Activated naive CD4-positive, alpha-beta T cell treated with anti-CD3 and anti-CD28 coated beads for 36 hours (primary cell): ENCODE measurements at regions not wholly inside any gene's neighbourhood (a gene's known extent, or its start where the extent isn't known, plus 50 kb on each side); places are given as distances from the start of the nearest gene placed in this dataset.

ENCODE experiments used
- CTCF ChIA-PET: fragments of 350-600 bp; sonication (Branson Sonifier 250); formaldehyde crosslinking; loops from one replicate; lab custom pipeline; 2021; ENCODE audit warnings: antibody characterized with exemption; lab: Charles Lee
- DNase-seq: peaks from one replicate; pipeline ENCODE4 v3.0.0-alpha.2; 2020
- H3K27ac Mint-ChIP-seq: one replicate; pipeline ENCODE4 v1.8.0; 2021; ENCODE audit warnings: mild to moderate bottlenecking, mixed read lengths
- H3K27me3 Mint-ChIP-seq: one replicate; pipeline ENCODE4 v1.8.0; 2021; ENCODE audit warnings: low read depth, mixed read lengths
- H3K36me3 Mint-ChIP-seq: one replicate; pipeline ENCODE4 v1.8.0; 2021; ENCODE audit warnings: low read depth, mixed read lengths
- H3K4me1 Mint-ChIP-seq: one replicate; pipeline ENCODE4 v1.8.0; 2021; ENCODE audit warnings: low read depth, mixed read lengths
- H3K4me3 Mint-ChIP-seq: one replicate; pipeline ENCODE4 v1.8.0; 2021; ENCODE audit warnings: mild to moderate bottlenecking, moderate library complexity, mixed read lengths
- H3K9me3 Mint-ChIP-seq: one replicate; pipeline ENCODE4 v1.8.0; 2021; ENCODE audit warnings: mixed read lengths
- intact Hi-C: fragments of 100-400 bp; cut with micrococcal nuclease; formaldehyde crosslinking; loops from one replicate; pipeline ENCODE4 v1.15.1; 2023

DNA sequence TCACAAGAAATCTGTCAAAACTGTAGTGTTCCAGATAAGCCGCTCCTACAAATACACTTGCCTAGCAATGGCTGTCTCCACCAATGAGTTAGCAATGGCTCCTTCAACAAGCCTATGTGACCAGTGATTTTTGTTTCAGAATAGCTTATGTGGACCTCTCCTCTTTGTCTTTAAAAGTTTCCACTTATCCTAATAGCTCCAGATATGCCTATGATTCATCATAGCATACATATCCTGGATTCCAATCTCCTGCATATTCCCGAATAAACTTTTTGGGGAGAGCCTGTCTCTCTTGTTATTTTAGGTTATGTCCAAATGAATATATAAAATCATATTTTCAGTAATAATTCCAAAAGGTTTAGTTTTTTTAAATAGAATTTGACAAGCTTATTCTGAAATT, 510.6 kb downstream of the ARL4A start:
- Mint-ChIP-seq H3K27me3 (peaks cover 11% of the 10 kb centered on the region), H3K4me3 (no peak overlapping the region), H3K4me1 (no peaks in the 10 kb centered on the region), H3K9me3 (no peaks in the 10 kb centered on the region), H3K27ac (no peak overlapping the region), H3K36me3 (no peaks in the 10 kb centered on the region)
- DNase-seq: no peak
- intact Hi-C loops: no loop called here
- CTCF ChIA-PET: no interaction called here

DNA sequence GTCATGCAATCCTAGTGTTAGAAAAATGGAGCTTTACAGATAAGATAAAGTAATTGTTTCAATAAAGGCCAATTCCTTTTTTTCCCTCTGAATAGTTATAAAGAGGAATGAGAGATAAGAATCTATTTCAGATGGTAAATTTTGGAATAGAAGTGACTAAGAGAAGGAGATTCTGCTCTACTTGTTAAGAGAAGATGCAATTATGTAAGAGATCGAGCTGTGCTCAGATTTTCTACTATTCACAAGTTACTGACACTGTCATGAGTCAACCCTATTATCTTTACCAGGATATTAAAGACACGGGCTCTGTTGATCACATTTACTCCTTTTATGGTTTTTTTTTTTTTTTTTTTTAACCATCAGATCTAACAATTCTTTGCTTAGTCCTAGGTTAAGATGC, 511.3 kb downstream of the ARL4A start:
- intact Hi-C loops: no loop called here
- no peaks in the 10 kb centered on the region for H3K36me3 Mint-ChIP-seq
- DNase-seq: no peak
- H3K27me3 Mint-ChIP-seq: peaks cover 8% of the 10 kb centered on the region
- H3K9me3 Mint-ChIP-seq: no peaks in the 10 kb centered on the region
- CTCF ChIA-PET: no interaction called here
- no peak overlapping the region for H3K27ac Mint-ChIP-seq
- no peak overlapping the region for H3K4me3 Mint-ChIP-seq
- H3K4me1 Mint-ChIP-seq: no peaks in the 10 kb centered on the region

DNA sequence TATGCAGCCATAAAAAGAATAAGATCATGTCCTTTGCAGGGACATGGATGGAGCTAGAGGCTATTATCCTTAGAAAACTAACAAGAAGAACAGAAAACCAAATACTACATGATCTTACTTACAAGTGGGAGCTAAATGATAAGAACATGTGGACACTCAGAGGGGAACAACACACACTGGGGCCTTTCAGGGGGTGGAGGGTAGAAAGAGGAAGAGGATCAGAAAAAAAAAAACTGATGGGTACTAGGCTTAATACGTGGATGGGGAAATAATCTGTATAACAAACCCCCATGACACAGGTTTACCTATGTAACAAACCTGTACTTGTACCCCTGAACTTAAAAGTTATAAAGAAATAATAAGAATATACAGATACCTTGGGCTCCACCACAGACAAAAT, 514.2 kb downstream of the ARL4A start:
- H3K4me1 Mint-ChIP-seq: no peaks in the 10 kb centered on the region
- CTCF ChIA-PET: interaction anchor here (0.6 kb wide), 1 partner anchor 51 kb away, joined by 4 read pairs; no protein-coding TSS in a partner anchor
- no peak overlapping the region for H3K4me3 Mint-ChIP-seq
- H3K36me3 Mint-ChIP-seq: no peaks in the 10 kb centered on the region
- H3K9me3 Mint-ChIP-seq: no peaks in the 10 kb centered on the region
- no peak overlapping the region for H3K27ac Mint-ChIP-seq
- no peak for DNase-seq
- intact Hi-C loops: no loop called here
- peaks cover 8% of the 10 kb centered on the region for H3K27me3 Mint-ChIP-seq

DNA sequence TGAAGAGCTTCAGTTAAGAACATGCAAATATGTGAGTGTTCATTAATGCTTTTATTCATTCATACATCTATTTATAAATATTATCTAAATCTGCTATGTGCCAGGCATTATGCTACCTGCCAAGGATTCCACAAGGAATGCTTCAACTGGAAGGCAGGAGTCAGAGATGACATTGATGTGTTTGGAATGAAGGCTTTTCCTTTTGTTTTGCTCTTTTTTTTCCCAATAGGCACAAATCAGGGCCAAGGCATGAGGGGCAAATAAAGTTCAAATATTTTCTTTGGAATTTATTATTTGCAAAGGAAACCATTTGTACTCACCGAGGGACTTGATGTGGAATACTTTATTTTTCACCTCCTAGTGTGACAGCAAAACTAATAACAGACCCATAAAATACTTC, 530.3 kb downstream of the ARL4A start:
- Mint-ChIP-seq H3K27me3 (no peaks in the 10 kb centered on the region), H3K4me1 (no peaks in the 10 kb centered on the region), H3K27ac (no peak overlapping the region), H3K36me3 (no peaks in the 10 kb centered on the region), H3K4me3 (no peak overlapping the region), H3K9me3 (no peaks in the 10 kb centered on the region)
- CTCF ChIA-PET: no interaction called here
- DNase-seq: no peak
- intact Hi-C loops: no loop called here

DNA sequence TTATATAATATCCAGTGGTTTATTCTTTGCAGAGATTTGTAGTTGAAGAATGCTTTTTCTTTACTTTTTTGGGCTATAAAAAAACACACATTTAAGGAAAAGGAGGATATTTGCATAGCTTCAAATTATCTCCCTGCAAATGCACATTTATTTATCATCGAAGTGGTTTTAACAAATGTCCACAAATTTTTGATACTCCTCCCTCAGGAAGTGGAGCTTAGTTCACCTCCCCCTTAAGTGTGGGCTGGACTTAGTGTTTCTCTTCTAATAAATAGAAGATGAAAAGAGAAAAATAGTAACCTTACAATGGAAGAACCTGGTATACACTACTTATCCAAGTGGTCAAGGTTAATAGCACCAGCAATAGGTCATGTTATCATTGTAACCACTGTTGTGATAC, 537.6 kb downstream of the ARL4A start:
- Mint-ChIP-seq H3K4me1 (no peaks in the 10 kb centered on the region), H3K9me3 (no peaks in the 10 kb centered on the region), H3K27me3 (peaks cover 6% of the 10 kb centered on the region), H3K36me3 (no peaks in the 10 kb centered on the region), H3K4me3 (no peak overlapping the region), H3K27ac (no peak overlapping the region)
- intact Hi-C loops: no loop called here
- CTCF ChIA-PET: no interaction called here
- DNase-seq: no peak

DNA sequence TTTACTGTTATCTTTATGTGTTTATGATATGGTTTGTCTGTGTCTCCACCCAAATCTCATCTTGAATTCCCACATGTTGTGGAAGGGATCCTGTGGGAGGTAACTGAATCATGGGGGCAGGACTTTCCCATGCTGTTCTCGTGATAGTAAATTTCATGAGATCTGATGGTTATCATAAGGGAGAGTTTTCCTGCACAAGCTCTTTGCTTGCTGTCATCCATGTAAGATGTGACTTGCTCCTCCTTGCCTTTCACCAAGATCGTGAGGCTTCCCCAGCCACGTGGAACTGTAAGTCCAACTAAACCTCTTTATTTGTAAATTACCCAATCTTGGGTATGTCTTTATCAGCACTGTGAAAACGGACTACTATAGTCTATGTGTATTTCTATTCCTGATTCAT, 539.0 kb downstream of the ARL4A start:
- CTCF ChIA-PET: no interaction called here
- intact Hi-C loops: no loop called here
- Mint-ChIP-seq H3K27me3 (peaks cover 8% of the 10 kb centered on the region), H3K4me3 (no peak overlapping the region), H3K27ac (no peak overlapping the region), H3K9me3 (no peaks in the 10 kb centered on the region), H3K4me1 (no peaks in the 10 kb centered on the region), H3K36me3 (no peaks in the 10 kb centered on the region)
- DNase-seq: no peak

GRCh38 chr7:13231216-13231615, 543.8 kb downstream of the ARL4A start:
- Mint-ChIP-seq H3K4me3 (no peak overlapping the region), H3K4me1 (no peaks in the 10 kb centered on the region), H3K9me3 (no peaks in the 10 kb centered on the region), H3K36me3 (no peaks in the 10 kb centered on the region), H3K27me3 (peaks cover 12% of the 10 kb centered on the region), H3K27ac (no peak overlapping the region)
- no peak for DNase-seq
- CTCF ChIA-PET: no interaction called here
- intact Hi-C loops: no loop called here

GRCh38 chr7:13235436-13235835, 548.0 kb downstream of the ARL4A start:
- Mint-ChIP-seq H3K4me1 (no peaks in the 10 kb centered on the region), H3K4me3 (no peak overlapping the region), H3K36me3 (no peaks in the 10 kb centered on the region), H3K9me3 (no peaks in the 10 kb centered on the region), H3K27me3 (peaks cover 5% of the 10 kb centered on the region), H3K27ac (no peak overlapping the region)
- intact Hi-C loops: no loop called here
- no peak for DNase-seq
- CTCF ChIA-PET: interaction anchor here (0.6 to 0.7 kb wide), 3 partner anchors 43 to 714 kb away, joined by 3 to 5 read pairs (median 4); no protein-coding TSS in a partner anchor

DNA sequence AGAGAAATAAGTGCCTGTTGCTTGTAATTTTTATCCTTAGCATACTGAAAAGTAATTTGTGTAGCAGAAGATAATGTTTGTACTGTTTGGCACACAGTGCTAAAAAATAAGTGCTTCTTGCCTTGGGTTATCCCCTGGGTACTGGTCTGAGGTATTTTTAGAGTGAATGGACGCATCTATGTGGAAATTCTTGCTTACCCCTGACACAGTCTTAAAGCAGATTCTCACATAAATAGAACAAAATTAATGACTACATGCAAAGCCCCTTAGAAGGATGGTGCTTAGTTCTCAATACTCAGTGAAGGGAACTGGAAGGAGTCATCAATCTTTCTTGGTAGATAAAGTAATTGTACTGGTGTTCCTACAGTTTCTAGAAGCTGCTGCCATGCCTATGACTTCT, 548.6 kb downstream of the ARL4A start:
- Mint-ChIP-seq H3K4me1 (no peaks in the 10 kb centered on the region), H3K9me3 (no peaks in the 10 kb centered on the region), H3K36me3 (no peaks in the 10 kb centered on the region), H3K27me3 (peaks cover 5% of the 10 kb centered on the region), H3K4me3 (no peak overlapping the region), H3K27ac (no peak overlapping the region)
- CTCF ChIA-PET: interaction anchor here (0.6 to 0.7 kb wide), 2 partner anchors 43 to 55 kb away, joined by 4 to 5 read pairs; no protein-coding TSS in a partner anchor
- DNase-seq: no peak
- intact Hi-C loops: no loop called here

DNA sequence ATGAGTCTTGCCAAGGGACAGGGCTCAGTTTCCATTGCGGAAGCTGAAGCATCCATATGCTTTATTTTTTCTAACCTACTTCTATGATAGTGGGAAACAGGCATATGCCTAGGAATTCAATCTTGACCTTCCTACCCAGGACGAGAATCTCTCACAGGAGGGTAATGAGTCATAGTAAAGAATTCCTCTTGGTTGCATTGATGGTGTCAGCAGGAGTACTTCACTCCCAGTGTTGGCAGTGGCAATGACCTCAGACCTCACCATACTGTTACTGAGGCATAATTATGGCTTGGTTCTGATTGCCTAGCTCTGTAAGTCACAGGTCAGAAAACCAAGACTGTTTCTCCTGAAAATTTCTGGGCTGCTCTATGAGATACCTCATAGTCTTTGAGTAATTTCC, 552.9 kb downstream of the ARL4A start:
- H3K36me3 Mint-ChIP-seq: no peaks in the 10 kb centered on the region
- CTCF ChIA-PET: no interaction called here
- H3K4me3 Mint-ChIP-seq: no peak overlapping the region
- no peaks in the 10 kb centered on the region for H3K4me1 Mint-ChIP-seq
- intact Hi-C loops: no loop called here
- no peaks in the 10 kb centered on the region for H3K9me3 Mint-ChIP-seq
- no peak overlapping the region for H3K27ac Mint-ChIP-seq
- H3K27me3 Mint-ChIP-seq: peaks cover 2% of the 10 kb centered on the region
- no peak for DNase-seq

DNA sequence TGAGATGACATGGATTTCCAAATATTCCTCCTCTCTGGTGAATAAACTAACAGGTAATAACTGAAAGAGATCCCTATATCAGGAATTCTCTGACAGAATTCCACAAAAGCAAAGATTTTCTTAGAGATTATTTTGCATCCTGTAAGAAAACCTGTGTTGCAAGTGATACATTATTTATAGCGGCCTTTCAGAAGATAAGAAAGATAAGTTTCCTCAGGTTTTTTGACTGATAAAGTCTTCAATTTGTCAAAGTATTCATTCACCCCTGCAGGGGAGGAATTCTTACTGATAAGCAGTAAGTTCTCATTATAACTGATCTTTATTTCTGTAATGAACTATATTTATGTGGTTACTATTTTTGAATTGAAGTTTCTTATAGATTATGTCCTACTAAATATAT, 554.0 kb downstream of the ARL4A start:
- intact Hi-C loops: no loop called here
- no peak overlapping the region for H3K27ac Mint-ChIP-seq
- CTCF ChIA-PET: no interaction called here
- H3K27me3 Mint-ChIP-seq: peaks cover 2% of the 10 kb centered on the region
- H3K4me1 Mint-ChIP-seq: no peaks in the 10 kb centered on the region
- H3K36me3 Mint-ChIP-seq: no peaks in the 10 kb centered on the region
- no peaks in the 10 kb centered on the region for H3K9me3 Mint-ChIP-seq
- no peak for DNase-seq
- no peak overlapping the region for H3K4me3 Mint-ChIP-seq

DNA sequence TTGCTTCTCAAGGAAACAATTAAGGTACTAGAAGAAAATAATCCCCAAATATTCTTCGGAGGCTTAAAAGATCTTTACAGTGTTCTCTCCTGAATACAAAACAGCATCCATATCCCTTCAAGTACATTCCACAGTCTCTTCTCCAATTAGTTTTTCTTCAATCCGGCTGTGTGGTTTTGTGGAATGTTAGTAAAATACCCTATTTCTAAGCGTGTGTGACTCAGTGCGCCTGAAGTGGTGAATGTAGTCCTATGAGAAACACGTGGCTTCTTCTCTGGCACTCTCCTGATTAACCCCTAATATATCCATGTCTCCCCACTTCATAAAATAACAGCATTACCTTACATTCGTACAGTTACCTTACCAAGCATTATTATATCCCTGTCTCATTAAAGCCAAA, 570.2 kb downstream of the ARL4A start:
- H3K4me3 Mint-ChIP-seq: no peak overlapping the region
- no peaks in the 10 kb centered on the region for H3K4me1 Mint-ChIP-seq
- H3K27me3 Mint-ChIP-seq: peaks cover 7% of the 10 kb centered on the region
- DNase-seq: no peak
- H3K27ac Mint-ChIP-seq: no peak overlapping the region
- intact Hi-C loops: no loop called here
- H3K36me3 Mint-ChIP-seq: no peaks in the 10 kb centered on the region
- H3K9me3 Mint-ChIP-seq: no peaks in the 10 kb centered on the region
- CTCF ChIA-PET: no interaction called here

GRCh38 chr7:13258386-13258785, 571.0 kb downstream of the ARL4A start:
- Mint-ChIP-seq H3K27ac (no peak overlapping the region), H3K4me1 (no peaks in the 10 kb centered on the region), H3K36me3 (no peaks in the 10 kb centered on the region), H3K9me3 (no peaks in the 10 kb centered on the region), H3K4me3 (no peak overlapping the region), H3K27me3 (peaks cover 7% of the 10 kb centered on the region)
- intact Hi-C loops: no loop called here
- DNase-seq: no peak
- CTCF ChIA-PET: no interaction called here

- no peak for DNase-seq
- H3K4me3 Mint-ChIP-seq: no peak overlapping the region
- no peaks in the 10 kb centered on the region for H3K9me3 Mint-ChIP-seq
- intact Hi-C loops: no loop called here
- no peaks in the 10 kb centered on the region for H3K4me1 Mint-ChIP-seq
- no peaks in the 10 kb centered on the region for H3K36me3 Mint-ChIP-seq
- no peak overlapping the region for H3K27ac Mint-ChIP-seq
- CTCF ChIA-PET: interaction anchor here (0.6 to 1.0 kb wide), 3 partner anchors 16 to 589 kb away, joined by 3 read pairs; partner anchors contain the start of gene ARL4A
- peaks cover 2% of the 10 kb centered on the region for H3K27me3 Mint-ChIP-seq
These were observed 572.5 kb downstream of the ARL4A start for GRCh38 chr7:13259930-13260329.
